H9 (cell line): ENCODE measurements at regions not wholly inside any gene's neighbourhood (a gene's known extent, or its start where the extent isn't known, plus 50 kb on each side); places are given as distances from the start of the nearest gene placed in this dataset.

Experiments
- DNase-seq: peaks from one replicate; pipeline ENCODE4 v3.0.0-alpha.2; 2017
- H2AFZ ChIP-seq: one replicate; pipeline ENCODE4 v1.6.1; 2013; ENCODE audit warnings: mild to moderate bottlenecking, low read length, control low read depth, moderate library complexity
- H2AK5ac ChIP-seq: 2 replicates; pipeline ENCODE4 v1.6.1; 2013; ENCODE audit warnings: low read length, control low read depth, mixed read lengths; ENCODE audit not compliant: insufficient read length
- H2BK120ac ChIP-seq: one replicate; pipeline ENCODE4 v1.6.1; 2013; ENCODE audit warnings: low read depth, mild to moderate bottlenecking, low read length, control low read depth, inconsistent platforms; ENCODE audit not compliant: poor library complexity, severe bottlenecking
- H2BK12ac ChIP-seq: 2 replicates; pipeline ENCODE4 v1.6.1; 2013; ENCODE audit warnings: low read length, control low read depth, mixed read lengths, low read depth; ENCODE audit not compliant: insufficient read length
- H2BK15ac ChIP-seq: 2 replicates; pipeline ENCODE4 v1.6.1; 2013; ENCODE audit warnings: low read depth, low read length, control low read depth
- H2BK20ac ChIP-seq: one replicate; pipeline ENCODE4 v1.6.1; 2013; ENCODE audit warnings: low read depth, mild to moderate bottlenecking, low read length, control low read depth, inconsistent platforms; ENCODE audit not compliant: poor library complexity, severe bottlenecking
- H2BK5ac ChIP-seq: 2 replicates; pipeline ENCODE4 v1.6.1; 2013; ENCODE audit warnings: low read length, control low read depth, mixed read lengths; ENCODE audit not compliant: insufficient read length
- H3K14ac ChIP-seq: 2 replicates; pipeline ENCODE4 v1.6.1; 2013; ENCODE audit warnings: low read length, control low read depth; ENCODE audit not compliant: insufficient read depth
- H3K18ac ChIP-seq: 2 replicates; pipeline ENCODE4 v1.6.1; 2013; ENCODE audit warnings: low read depth, mild to moderate bottlenecking, mixed read lengths, low read length, control low read depth; ENCODE audit not compliant: insufficient read length
- H3K23ac ChIP-seq: 2 replicates; pipeline ENCODE4 v1.6.1; 2013; ENCODE audit warnings: low read length, control low read depth, mixed read lengths, low read depth; ENCODE audit not compliant: insufficient read length
- H3K23me2 ChIP-seq: 2 replicates; pipeline ENCODE4 v1.6.1; 2013; ENCODE audit warnings: low read depth, mild to moderate bottlenecking, mixed read lengths, low read length, control low read depth; ENCODE audit not compliant: insufficient read length, poor library complexity, severe bottlenecking
- H3K27ac ChIP-seq: 2 replicates; pipeline ENCODE4 v1.5.1; 2013; ENCODE audit warnings: low read length, control low read depth, mixed read lengths, low read depth; ENCODE audit not compliant: insufficient read length
- H3K27me3 ChIP-seq: 2 replicates; pipeline ENCODE4 v1.6.1; 2013; ENCODE audit warnings: low read length, control low read depth, inconsistent platforms; ENCODE audit not compliant: insufficient read depth
- H3K4ac ChIP-seq: 2 replicates; pipeline ENCODE4 v1.6.1; 2013; ENCODE audit warnings: low read depth, mild to moderate bottlenecking, control low read depth, inconsistent platforms, low read length, moderate library complexity
- H3K4me1 ChIP-seq: 2 replicates; pipeline ENCODE4 v1.6.1; 2013; ENCODE audit warnings: low read length, control low read depth, inconsistent platforms; ENCODE audit not compliant: insufficient read depth
- H3K4me2 ChIP-seq: 2 replicates; pipeline ENCODE4 v1.6.1; 2013; ENCODE audit warnings: low read length, control low read depth, mixed read lengths; ENCODE audit not compliant: insufficient read length, insufficient read depth
- H3K56ac ChIP-seq: 2 replicates; pipeline ENCODE4 v1.6.1; 2013; ENCODE audit warnings: low read depth, mild to moderate bottlenecking, mixed read lengths, low read length, control low read depth; ENCODE audit not compliant: insufficient read length
- H3K79me1 ChIP-seq: 2 replicates; pipeline ENCODE4 v1.6.1; 2013; ENCODE audit warnings: low read depth, mild to moderate bottlenecking, moderate library complexity, low read length, control low read depth, inconsistent platforms; ENCODE audit not compliant: insufficient read depth, poor library complexity, severe bottlenecking
- H3K79me2 ChIP-seq: 2 replicates; pipeline ENCODE4 v1.6.1; 2013; ENCODE audit warnings: low read length, control low read depth, inconsistent platforms; ENCODE audit not compliant: insufficient read depth
- H3K9ac ChIP-seq: 2 replicates; pipeline ENCODE4 v1.6.1; 2013; ENCODE audit warnings: low read length, control low read depth, mixed read lengths; ENCODE audit not compliant: insufficient read length; ENCODE audit errors: extremely low read depth
- H3K9me3 ChIP-seq: one replicate; pipeline ENCODE4 v1.6.1; 2013; ENCODE audit warnings: low read depth, low read length, inconsistent platforms; ENCODE audit not compliant: control insufficient read depth
- H3T11ph ChIP-seq: one replicate; pipeline ENCODE4 v1.6.1; 2013; ENCODE audit warnings: mild to moderate bottlenecking, low read length, control low read depth, inconsistent platforms
- H4K20me1 ChIP-seq: one replicate; pipeline ENCODE4 v1.6.1; 2013; ENCODE audit not compliant: control insufficient read depth, insufficient read length, insufficient read depth
- H4K5ac ChIP-seq: 2 replicates; pipeline ENCODE4 v1.6.1; 2013; ENCODE audit warnings: low read depth, mild to moderate bottlenecking, mixed read lengths, low read length, control low read depth; ENCODE audit not compliant: insufficient read length
- H4K8ac ChIP-seq: replicated peaks from 2 replicates; pipeline ENCODE4 v1.6.1; 2013; ENCODE audit warnings: low read length, control low read depth, mixed read lengths, low read depth; ENCODE audit not compliant: insufficient read length
- H4K91ac ChIP-seq: 2 replicates; pipeline ENCODE4 v1.6.1; 2013; ENCODE audit warnings: low read depth, mild to moderate bottlenecking, moderate library complexity, mixed read lengths, low read length, control low read depth; ENCODE audit not compliant: insufficient read length
- H3K27ac Mint-ChIP-seq, 3 experiments: 2 replicates in 2 of 3; 3 replicates in 1 of 3; pipeline ENCODE4 v1.8.0; 2020 to 2021; ENCODE audit warnings: mixed read lengths in 3 of 3, mild to moderate bottlenecking in 1 of 3, moderate library complexity in 1 of 3
- H3K27me3 Mint-ChIP-seq: 2 replicates; pipeline ENCODE4 v1.8.0; 2021; ENCODE audit warnings: low read depth, mild to moderate bottlenecking, moderate library complexity, mixed read lengths
- H3K36me3 Mint-ChIP-seq, 3 experiments: 2 replicates in 2 of 3; 3 replicates in 1 of 3; pipeline ENCODE4 v1.8.0; 2020 to 2021; ENCODE audit warnings: low read depth in 3 of 3, mixed read lengths in 3 of 3; ENCODE audit not compliant: insufficient read depth in 1 of 3
- H3K4me1 Mint-ChIP-seq, 2 experiments: 2 replicates each; pipeline ENCODE4 v1.8.0; 2020; ENCODE audit warnings: mixed read lengths in 2 of 2
- H3K4me3 Mint-ChIP-seq, 2 experiments: 2 replicates in 1 of 2; 3 replicates in 1 of 2; pipeline ENCODE4 v1.8.0; 2020 to 2021; ENCODE audit warnings: mild to moderate bottlenecking in 2 of 2, mixed read lengths in 2 of 2, moderate library complexity in 1 of 2
- H3K9me3 Mint-ChIP-seq, 2 experiments: 2 replicates in 1 of 2; 3 replicates in 1 of 2; pipeline ENCODE4 v1.8.0; 2020; ENCODE audit warnings: mild to moderate bottlenecking in 2 of 2, mixed read lengths in 2 of 2, moderate library complexity in 1 of 2
- CTCF ChIP-seq: fragments of 200-600 bp; sonication (generic); conservative IDR thresholded peaks from 3 replicates; pipeline ENCODE4 v1.8.0; 2021; ENCODE audit warnings: antibody characterized with exemption, mild to moderate bottlenecking
- WGBS: extraction: QIAGEN DNeasy Blood & Tissue Kit; methylation state at CpG from one replicate; pipeline ENCODE4 v1.1.7; 2013; ENCODE audit warnings: missing lambda C conversion rate, low lambda C conversion rate, mixed read lengths; ENCODE audit not compliant: insufficient read length; ENCODE audit errors: extremely low coverage; 5-methylcytosine and 5-hydroxymethylcytosine counted together

- Histone ChIP-seq H4K20me1 (no peaks in the 10 kb centered on the region), H2BK120ac (no peak overlapping the region)
- H3K4me3 Mint-ChIP-seq, result no peak overlapping the region
Measured at GRCh38 chr4:30518211-30518610, 202.0 kb upstream of the PCDH7 start.

More at GRCh38 chr4:30518211-30518610, 202.0 kb upstream of the PCDH7 start:
- no peak overlapping the region for H3T11ph ChIP-seq
- Mint-ChIP-seq H3K27ac (no peak overlapping the region), H3K27me3 (no peaks in the 10 kb centered on the region), H3K9me3 (peaks cover 0 to 9% of the 10 kb centered on the region in 2 experiments; a peak in 3 of 5 replicates), H3K4me1 (no peaks in the 10 kb centered on the region), H3K36me3 (peaks cover 0 to 2% (median 0%) of the 10 kb centered on the region in 3 experiments; a peak in 1 of 7 replicates)
- H4K5ac ChIP-seq, result no peak overlapping the region
- H2BK20ac ChIP-seq, result no peak overlapping the region
- H4K91ac ChIP-seq, result no peak overlapping the region
- H3K4me1 ChIP-seq, result no peaks in the 10 kb centered on the region
- no peaks in the 10 kb centered on the region for H3K79me1 ChIP-seq
- no peak overlapping the region for H3K18ac ChIP-seq
- no peak overlapping the region for H3K27ac ChIP-seq
- H3K9ac ChIP-seq, result no peak overlapping the region
- H3K9me3 ChIP-seq, result no peaks in the 10 kb centered on the region
- WGBS, result no CpG with 5 or more reads among the region's 2 CpGs
- no peak overlapping the region for H2BK15ac ChIP-seq
- H3K14ac ChIP-seq, result no peak overlapping the region
- no peak overlapping the region for H3K56ac ChIP-seq
- no peak overlapping the region for H2AFZ ChIP-seq
- no peak overlapping the region for H3K4me2 ChIP-seq
- H3K23me2 ChIP-seq, result no peaks in the 10 kb centered on the region
- no peak overlapping the region for H4K8ac ChIP-seq
- no peak for TF ChIP-seq CTCF
- no peaks in the 10 kb centered on the region for H3K79me2 ChIP-seq
- no peak overlapping the region for H3K4ac ChIP-seq
- H3K27me3 ChIP-seq, result no peaks in the 10 kb centered on the region
- H2BK5ac ChIP-seq, result no peak overlapping the region
- no peak overlapping the region for H3K23ac ChIP-seq
- no peak overlapping the region for H2BK12ac ChIP-seq
- no peak for DNase-seq
- no peak overlapping the region for H2AK5ac ChIP-seq
